GM12865 (cell line): ENCODE measurements at regions not wholly inside any gene's neighbourhood (a gene's known extent, or its start where the extent isn't known, plus 50 kb on each side); places are given as distances from the start of the nearest gene placed in this dataset.

Source experiments
- DNase-seq: peaks from one replicate; pipeline ENCODE4 v3.0.0; 2010; ENCODE audit warnings: low read depth
- H3K4me3 ChIP-seq: 2 replicates; pipeline ENCODE4 v1.5.1; 2011; ENCODE audit warnings: mild to moderate bottlenecking, low read depth, low read length, control low read depth
- TF ChIP-seq, protein P1 (sequence below): IDR thresholded peaks from 2 replicates; pipeline ENCODE4 v1.5.1; 2011; ENCODE audit warnings: low read length, control low read depth, low read depth, inconsistent platforms; ENCODE audit not compliant: insufficient read depth; ENCODE audit errors: missing control alignments

DNA sequence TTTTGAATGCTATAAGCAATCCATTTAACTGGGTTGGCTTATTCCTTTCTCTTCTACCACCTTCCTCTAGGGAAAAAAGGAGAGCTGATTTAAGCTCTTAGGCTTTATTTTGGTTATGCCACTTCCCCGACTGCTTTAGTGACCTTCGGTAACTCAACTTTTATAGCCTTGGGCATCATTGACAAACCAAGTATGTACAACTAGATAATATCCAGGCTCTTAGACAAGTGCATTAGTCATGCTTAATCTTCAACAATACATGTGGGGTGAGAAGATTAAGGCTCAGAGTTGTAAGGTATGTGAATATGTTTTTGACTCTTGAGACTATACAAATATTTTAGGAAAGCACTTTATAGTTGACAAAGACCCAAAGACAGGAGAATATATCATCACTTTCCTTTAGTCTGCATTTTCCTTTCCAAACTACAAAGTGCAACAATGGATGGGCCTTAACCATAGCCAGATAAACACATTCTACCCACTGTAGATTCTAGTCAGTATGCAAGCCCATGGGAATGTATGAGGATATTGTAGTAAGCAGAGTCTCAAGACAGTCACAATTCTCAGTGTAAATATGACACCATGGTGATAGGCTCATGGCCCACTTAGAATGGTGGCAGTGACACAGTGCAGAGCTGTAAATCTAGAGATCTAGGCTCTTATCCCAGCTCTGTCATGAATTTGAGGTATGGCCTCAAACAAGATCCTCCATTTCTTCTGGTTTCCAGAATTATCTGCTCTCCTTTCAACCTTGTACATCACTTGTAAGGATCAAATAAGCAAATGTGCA lies 1117.3 kb downstream of the SORCS3 start:
- H3K4me3 ChIP-seq = no peak overlapping the region
- no peak for DNase-seq
- TF ChIP-seq, protein P1, sequence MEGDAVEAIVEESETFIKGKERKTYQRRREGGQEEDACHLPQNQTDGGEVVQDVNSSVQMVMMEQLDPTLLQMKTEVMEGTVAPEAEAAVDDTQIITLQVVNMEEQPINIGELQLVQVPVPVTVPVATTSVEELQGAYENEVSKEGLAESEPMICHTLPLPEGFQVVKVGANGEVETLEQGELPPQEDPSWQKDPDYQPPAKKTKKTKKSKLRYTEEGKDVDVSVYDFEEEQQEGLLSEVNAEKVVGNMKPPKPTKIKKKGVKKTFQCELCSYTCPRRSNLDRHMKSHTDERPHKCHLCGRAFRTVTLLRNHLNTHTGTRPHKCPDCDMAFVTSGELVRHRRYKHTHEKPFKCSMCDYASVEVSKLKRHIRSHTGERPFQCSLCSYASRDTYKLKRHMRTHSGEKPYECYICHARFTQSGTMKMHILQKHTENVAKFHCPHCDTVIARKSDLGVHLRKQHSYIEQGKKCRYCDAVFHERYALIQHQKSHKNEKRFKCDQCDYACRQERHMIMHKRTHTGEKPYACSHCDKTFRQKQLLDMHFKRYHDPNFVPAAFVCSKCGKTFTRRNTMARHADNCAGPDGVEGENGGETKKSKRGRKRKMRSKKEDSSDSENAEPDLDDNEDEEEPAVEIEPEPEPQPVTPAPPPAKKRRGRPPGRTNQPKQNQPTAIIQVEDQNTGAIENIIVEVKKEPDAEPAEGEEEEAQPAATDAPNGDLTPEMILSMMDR = no peak

GRCh38 chr10:105757302-105757701 lies 1116.2 kb downstream of the SORCS3 start:
- TF ChIP-seq, protein P1 = no peak
- no peak overlapping the region for H3K4me3 ChIP-seq
- DNase-seq = no peak

- no peak for DNase-seq
- TF ChIP-seq, protein P1 = no peak
- no peak overlapping the region for H3K4me3 ChIP-seq
Observed at GRCh38 chr10:105756386-105756785, 1115.3 kb downstream of the SORCS3 start.

GRCh38 chr10:105751688-105752087 lies 1110.6 kb downstream of the SORCS3 start:
- TF ChIP-seq, protein P1 = no peak
- no peak overlapping the region for H3K4me3 ChIP-seq
- DNase-seq = no peak

GRCh38 chr10:105745596-105746148 lies 1104.6 kb downstream of the SORCS3 start:
- no peak overlapping the region for H3K4me3 ChIP-seq
- no peak for DNase-seq
- TF ChIP-seq, protein P1 = no peak

DNA sequence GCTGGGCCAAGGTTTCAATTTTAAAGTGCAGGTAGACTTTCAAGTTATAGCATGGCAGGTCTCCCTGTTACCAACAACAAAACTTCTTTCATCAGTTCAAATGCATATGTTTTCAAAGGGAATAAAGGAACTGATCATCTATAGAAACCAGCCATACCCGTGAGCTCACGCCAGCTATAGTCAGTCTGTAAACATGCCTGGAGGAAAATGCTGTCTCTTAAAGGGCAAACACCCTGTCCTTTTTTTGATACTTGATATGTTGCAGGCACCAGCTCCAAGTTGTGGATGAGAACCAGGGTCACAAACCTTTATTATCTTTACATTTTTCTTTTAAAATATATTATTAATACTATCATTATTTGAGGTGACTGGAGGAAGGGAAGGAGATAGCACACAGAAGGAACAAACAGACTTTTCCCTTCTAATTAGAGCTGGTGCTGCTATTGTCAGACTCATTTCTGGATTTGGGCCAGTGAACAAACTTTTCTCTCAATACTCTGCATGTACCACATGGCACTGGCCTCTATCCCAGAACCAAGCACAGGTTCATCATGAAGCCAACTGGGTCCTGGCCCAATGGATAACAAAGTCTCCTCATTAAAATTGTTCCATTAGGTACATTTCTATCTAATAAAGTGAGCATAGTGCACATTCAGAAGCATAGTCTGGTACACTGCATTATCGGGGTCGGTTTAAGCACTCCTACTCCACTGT lies 1102.4 kb downstream of the SORCS3 start:
- no peak for DNase-seq
- TF ChIP-seq, protein P1 = no peak
- no peak overlapping the region for H3K4me3 ChIP-seq
